Stimulated activated memory B cell treated with anti-CD40 and anti-IgM and Interleukin-4, amounts not matched to agents 10 μg/mL and 1 μg/mL and 100 μg/mL, for 72 hours (primary cell): ENCODE measurements at regions not wholly inside any gene's neighbourhood (a gene's known extent, or its start where the extent isn't known, plus 50 kb on each side); places are given as distances from the start of the nearest gene placed in this dataset.

ENCODE experiments used
- ATAC-seq: fragments of 150-1000 bp; cut with Tn5 transposase; 2 replicates; pipeline ENCODE4 v1.10.0; 2021
- H3K27ac Mint-ChIP-seq: one replicate; pipeline ENCODE4 v1.8.0; 2022; ENCODE audit warnings: mild to moderate bottlenecking, mixed read lengths
- H3K27me3 Mint-ChIP-seq: one replicate; pipeline ENCODE4 v1.8.0; 2022; ENCODE audit warnings: mixed read lengths
- H3K36me3 Mint-ChIP-seq: one replicate; pipeline ENCODE4 v1.8.0; 2022; ENCODE audit warnings: mixed read lengths
- H3K4me1 Mint-ChIP-seq: one replicate; pipeline ENCODE4 v1.8.0; 2022; ENCODE audit warnings: mixed read lengths
- H3K4me3 Mint-ChIP-seq: one replicate; pipeline ENCODE4 v1.8.0; 2022; ENCODE audit warnings: mild to moderate bottlenecking, moderate library complexity, mixed read lengths
- H3K9me3 Mint-ChIP-seq: one replicate; pipeline ENCODE4 v1.8.0; 2022; ENCODE audit warnings: mixed read lengths

DNA sequence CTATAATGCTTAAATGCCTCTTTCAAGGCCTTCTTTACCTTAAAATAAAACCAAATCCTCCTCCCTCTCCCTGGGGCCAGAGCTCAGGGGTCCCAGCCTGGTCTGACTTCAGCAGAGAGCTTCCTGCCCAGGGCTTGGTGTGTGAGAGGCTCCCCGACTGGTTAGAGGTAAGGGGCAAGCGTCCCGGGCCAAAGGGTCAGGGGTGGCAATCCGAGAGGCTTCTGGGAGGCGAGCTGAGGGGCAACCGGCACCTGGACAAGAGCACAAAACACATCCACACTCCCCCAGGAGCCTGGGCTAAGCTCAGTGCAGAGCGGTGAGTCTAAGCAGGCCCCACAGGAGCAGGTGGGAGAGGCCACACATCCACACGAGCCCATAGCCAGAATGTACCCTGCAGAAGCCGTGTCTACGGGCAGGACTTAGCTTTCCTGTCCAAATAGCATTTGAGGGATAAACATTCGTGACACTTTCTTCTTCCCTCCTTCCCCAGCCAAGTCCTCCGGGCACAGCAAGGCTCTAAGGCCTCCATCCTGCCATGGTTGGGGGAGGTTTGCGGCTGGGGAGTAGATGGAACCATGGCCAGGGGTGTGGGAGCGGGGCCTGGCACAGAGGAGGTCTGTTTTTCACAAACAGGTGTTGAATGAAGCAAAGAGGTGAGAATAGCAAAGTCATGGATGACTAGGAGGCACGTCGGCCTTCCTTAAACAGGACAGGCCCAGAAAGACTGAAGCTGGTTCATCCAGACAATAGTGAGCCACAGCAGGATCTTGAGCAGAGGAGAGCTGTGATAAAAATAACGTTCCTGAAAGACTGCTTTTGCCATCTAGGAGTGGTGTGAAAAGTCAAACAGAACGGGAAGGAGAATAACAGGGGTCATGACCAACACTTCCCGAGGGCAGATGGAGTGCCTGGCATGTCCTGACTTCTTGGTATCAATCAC, 98.7 kb upstream of the IQSEC1 start:
- H3K4me3 Mint-ChIP-seq, result no peak overlapping the region
- H3K9me3 Mint-ChIP-seq, result peaks cover 5% of the 10 kb centered on the region
- no peak overlapping the region for H3K27ac Mint-ChIP-seq
- H3K27me3 Mint-ChIP-seq, result peaks cover 15% of the 10 kb centered on the region
- no peaks in the 10 kb centered on the region for H3K36me3 Mint-ChIP-seq
- no peak for ATAC-seq
- H3K4me1 Mint-ChIP-seq, result no peaks in the 10 kb centered on the region

DNA sequence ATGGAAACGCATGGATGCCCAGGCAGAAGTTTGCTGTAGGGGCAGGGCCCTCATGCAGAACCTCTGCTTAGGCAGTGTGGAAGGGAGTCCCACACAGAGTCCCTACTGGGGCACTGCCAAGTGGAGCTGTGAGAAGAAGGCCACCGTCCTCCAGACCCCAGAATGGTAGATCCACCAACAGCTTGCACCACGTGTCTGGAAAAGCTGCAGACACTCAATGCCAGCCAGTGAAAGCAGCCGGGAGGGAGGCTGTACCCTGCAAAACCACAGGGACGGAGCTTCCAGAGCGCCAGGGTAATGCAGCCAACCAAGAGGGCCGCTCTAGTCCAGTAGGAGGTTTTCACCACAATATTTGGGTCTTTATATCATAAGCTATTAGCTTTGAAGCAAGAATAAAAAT, 97.1 kb upstream of the IQSEC1 start:
- no peak for ATAC-seq
- H3K27me3 Mint-ChIP-seq, result peaks cover 14% of the 10 kb centered on the region
- no peak overlapping the region for H3K27ac Mint-ChIP-seq
- no peak overlapping the region for H3K4me3 Mint-ChIP-seq
- H3K36me3 Mint-ChIP-seq, result no peaks in the 10 kb centered on the region
- H3K4me1 Mint-ChIP-seq, result no peaks in the 10 kb centered on the region
- H3K9me3 Mint-ChIP-seq, result peaks cover 5% of the 10 kb centered on the region

DNA sequence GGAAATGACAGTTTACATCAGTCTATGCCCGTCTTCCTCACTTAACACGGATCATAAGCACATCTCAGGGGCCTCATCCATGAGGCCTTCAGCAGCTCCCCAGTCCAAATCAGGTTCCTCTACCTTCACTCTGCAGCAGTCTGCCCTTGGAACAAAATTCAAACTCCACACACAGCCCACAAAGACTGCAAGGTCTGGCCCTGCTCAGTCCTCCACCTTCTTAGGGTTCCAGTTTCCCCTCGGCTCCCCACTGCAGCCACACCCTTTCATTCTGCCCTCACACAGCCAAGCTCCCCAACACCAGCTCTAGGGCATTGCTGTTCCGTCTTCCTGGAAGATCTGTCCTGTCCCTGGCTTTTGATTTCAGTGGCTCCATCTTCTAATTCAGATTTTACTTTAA, 95.2 kb upstream of the IQSEC1 start:
- H3K27ac Mint-ChIP-seq, result no peak overlapping the region
- H3K9me3 Mint-ChIP-seq, result peaks cover 5% of the 10 kb centered on the region
- no peak for ATAC-seq
- no peaks in the 10 kb centered on the region for H3K4me1 Mint-ChIP-seq
- H3K4me3 Mint-ChIP-seq, result no peak overlapping the region
- H3K27me3 Mint-ChIP-seq, result peaks cover 4% of the 10 kb centered on the region
- H3K36me3 Mint-ChIP-seq, result no peaks in the 10 kb centered on the region

DNA sequence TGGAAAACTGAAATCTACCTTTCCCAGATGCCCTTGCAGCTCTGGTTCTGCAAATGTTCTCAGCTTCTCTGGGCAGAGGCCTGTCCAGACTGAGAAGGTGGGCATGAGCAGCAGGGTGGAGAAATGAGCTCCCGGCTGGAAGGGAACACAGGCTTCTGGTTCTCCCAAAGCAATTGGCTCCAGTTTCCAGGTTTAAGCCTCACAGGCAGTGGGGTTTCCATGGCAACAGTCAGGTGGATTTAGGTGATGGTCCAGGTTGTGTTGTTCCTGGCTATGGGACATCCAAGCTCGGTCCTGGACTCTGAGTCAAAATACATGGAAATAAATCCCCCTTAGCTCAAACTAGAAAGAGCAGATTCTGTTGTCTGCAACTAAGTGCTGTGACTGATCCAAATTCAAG, 94.6 kb upstream of the IQSEC1 start:
- Mint-ChIP-seq H3K4me3 (no peak overlapping the region), H3K27me3 (peaks cover 10% of the 10 kb centered on the region), H3K36me3 (no peaks in the 10 kb centered on the region), H3K9me3 (peaks cover 5% of the 10 kb centered on the region), H3K27ac (no peak overlapping the region), H3K4me1 (no peaks in the 10 kb centered on the region)
- ATAC-seq, result no peak

DNA sequence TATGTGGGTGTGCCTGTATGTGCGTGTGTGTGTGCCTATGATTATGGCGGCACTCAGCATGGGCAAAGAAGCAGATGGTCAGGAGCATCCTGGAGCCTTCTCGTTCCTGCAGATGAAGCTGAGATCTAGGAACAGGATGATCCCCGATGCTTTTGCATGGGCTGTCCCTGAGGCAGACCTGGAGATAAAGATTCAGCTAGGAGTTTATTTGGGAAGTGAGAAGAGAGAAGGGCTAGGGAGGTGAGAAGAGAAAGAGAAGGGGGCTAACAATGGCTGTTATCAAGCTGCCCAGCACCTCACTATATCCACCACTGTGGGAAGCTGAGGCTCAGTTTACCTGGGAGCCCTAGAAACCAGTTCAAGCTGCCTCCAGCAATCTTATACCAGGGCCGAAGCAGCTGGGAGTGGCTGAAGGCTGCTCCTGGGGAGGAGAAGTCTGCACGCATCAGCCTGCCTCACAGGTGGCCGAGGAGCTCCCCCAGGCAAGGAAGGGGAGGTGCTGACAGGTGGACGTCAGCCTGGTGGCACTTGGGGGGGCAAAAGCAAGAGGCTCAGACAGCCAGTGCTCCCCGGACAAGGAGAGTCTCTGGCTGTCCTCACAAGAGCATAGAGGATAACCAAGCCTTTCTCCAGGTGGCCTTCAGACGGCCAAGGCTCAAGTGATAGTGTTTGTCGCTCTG, 94.0 kb upstream of the IQSEC1 start:
- Mint-ChIP-seq H3K4me1 (no peaks in the 10 kb centered on the region), H3K27ac (no peak overlapping the region), H3K36me3 (no peaks in the 10 kb centered on the region), H3K27me3 (peaks cover 11% of the 10 kb centered on the region), H3K9me3 (peaks cover 5% of the 10 kb centered on the region), H3K4me3 (no peak overlapping the region)
- no peak for ATAC-seq

DNA sequence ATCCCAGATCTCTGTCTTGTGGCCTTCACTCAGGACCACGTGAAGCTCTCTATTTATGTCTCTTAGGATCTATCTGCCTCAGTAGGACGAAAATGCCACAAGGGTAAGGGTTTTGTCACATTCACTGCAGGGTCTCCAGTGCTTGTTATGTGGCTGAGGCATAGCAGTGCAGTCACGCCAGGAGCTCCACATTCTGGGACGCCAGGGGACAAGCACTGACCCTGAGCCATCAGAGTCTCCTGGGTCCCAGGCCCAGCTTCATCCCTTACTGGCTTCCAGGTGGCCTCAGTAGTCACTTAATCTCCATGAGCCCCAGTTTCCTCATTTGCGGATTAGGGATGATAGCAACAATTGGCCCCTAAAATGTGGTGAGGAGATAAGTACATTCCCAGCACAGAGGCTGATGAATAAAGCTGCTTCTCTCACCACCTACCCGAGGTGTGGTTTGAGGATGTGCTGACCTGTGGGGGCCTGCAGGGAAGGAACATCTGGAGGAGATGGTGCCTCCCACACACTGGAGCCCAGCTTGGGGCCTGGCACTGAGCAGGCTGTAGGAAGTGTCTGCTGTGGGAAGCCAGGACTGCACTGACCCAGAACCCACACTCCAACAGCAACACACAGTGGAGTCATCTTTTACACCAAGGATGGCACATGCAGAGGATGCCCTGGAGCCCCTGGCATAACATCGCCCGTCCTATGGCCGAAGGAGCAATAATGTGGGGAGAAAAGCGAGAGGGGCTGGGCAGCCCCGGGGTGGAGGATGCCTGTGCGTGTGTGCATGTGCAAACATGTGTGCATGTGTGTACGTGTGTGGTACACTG, 93.2 kb upstream of the IQSEC1 start:
- ATAC-seq, result no peak

DNA sequence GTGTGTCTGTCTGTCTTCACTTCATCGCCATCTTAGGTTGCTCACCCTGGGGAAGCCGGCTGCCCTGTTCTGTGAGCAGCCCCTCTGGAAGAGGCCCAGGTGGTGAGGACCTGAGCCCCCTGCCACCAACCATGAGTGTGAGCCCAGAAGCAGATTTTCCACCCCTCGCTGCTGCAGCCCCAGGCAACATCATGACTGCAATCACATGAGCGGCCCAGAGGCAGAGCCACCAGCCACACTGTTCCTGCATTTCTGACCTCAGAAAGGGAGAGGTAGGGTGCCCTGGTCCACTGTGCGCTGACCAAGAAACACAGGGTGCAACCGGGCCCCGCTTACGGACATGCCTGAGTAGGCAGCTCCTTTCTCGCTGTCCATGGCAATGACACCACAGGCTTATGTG, 92.3 kb upstream of the IQSEC1 start:
- H3K9me3 Mint-ChIP-seq, result peaks cover 5% of the 10 kb centered on the region
- no peak overlapping the region for H3K4me3 Mint-ChIP-seq
- H3K4me1 Mint-ChIP-seq, result no peaks in the 10 kb centered on the region
- H3K27ac Mint-ChIP-seq, result no peak overlapping the region
- H3K36me3 Mint-ChIP-seq, result no peaks in the 10 kb centered on the region
- peaks cover 11% of the 10 kb centered on the region for H3K27me3 Mint-ChIP-seq
- ATAC-seq, result no peak

More for the DNA sequence above, 93.2 kb upstream of the IQSEC1 start:
- Mint-ChIP-seq H3K27me3 (peaks cover 11% of the 10 kb centered on the region), H3K9me3 (peaks cover 5% of the 10 kb centered on the region), H3K4me1 (no peaks in the 10 kb centered on the region), H3K36me3 (no peaks in the 10 kb centered on the region), H3K4me3 (no peak overlapping the region), H3K27ac (no peak overlapping the region)

DNA sequence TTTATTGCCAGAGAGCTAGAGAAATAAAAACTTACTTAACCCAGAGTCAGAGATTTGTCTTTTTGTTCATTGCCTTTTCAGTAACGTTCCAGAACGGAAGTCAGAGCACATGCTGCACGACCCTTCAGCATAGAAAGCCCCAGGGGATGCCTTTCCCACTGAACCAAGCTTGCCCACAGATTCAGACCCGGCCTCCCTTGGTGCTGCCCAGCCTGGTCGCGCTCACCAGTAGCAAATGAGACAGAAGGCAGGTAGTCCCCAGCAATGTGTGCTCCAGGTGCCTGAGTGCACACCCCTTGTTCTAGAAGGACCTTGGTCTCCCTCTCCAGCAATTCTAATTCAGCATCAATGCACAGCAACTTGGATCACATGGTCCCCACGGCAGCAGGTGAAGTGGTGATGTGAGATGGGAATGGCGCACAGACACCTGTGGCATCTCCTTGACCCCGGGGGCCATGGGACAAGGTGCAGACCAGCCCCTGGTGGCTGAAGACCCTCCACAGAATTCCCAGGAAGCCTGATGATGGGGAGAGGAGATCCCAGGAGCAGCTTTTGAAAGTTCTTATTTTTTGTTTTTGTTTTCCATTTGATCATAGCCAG, 91.8 kb upstream of the IQSEC1 start:
- H3K9me3 Mint-ChIP-seq, result peaks cover 5% of the 10 kb centered on the region
- ATAC-seq, result no peak
- H3K4me1 Mint-ChIP-seq, result no peaks in the 10 kb centered on the region
- no peak overlapping the region for H3K27ac Mint-ChIP-seq
- no peak overlapping the region for H3K4me3 Mint-ChIP-seq
- H3K27me3 Mint-ChIP-seq, result peaks cover 11% of the 10 kb centered on the region
- no peaks in the 10 kb centered on the region for H3K36me3 Mint-ChIP-seq

DNA sequence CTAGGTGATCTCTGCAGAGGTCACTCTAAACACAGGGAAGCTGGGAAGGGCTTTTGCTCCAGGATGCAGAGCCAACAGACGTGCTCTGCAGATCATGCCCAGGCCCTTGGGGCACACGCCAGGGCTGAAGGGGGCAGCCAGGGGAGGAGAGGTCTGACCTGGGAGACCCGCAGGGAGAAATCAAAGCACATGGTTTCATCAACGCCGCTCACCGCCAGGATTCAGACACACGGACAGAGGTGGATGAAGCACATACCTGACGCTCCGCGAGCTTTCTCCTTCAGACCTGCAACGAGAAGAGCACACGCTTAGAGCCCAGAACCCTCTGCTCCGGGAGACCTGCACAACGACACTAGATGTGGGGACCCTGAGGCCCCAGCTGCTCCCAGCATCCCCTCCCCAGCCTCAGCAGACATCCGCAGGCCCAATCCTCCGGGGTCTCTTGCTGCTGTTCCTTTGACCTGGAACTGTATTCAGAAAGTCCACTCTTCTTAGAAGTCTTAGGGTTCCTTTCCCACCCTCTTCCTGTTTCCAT, 90.7 kb upstream of the IQSEC1 start:
- Mint-ChIP-seq H3K4me3 (no peak overlapping the region), H3K27ac (no peak overlapping the region), H3K9me3 (no peaks in the 10 kb centered on the region), H3K36me3 (no peaks in the 10 kb centered on the region), H3K4me1 (no peaks in the 10 kb centered on the region), H3K27me3 (peaks cover 11% of the 10 kb centered on the region)
- ATAC-seq, result no peak

DNA sequence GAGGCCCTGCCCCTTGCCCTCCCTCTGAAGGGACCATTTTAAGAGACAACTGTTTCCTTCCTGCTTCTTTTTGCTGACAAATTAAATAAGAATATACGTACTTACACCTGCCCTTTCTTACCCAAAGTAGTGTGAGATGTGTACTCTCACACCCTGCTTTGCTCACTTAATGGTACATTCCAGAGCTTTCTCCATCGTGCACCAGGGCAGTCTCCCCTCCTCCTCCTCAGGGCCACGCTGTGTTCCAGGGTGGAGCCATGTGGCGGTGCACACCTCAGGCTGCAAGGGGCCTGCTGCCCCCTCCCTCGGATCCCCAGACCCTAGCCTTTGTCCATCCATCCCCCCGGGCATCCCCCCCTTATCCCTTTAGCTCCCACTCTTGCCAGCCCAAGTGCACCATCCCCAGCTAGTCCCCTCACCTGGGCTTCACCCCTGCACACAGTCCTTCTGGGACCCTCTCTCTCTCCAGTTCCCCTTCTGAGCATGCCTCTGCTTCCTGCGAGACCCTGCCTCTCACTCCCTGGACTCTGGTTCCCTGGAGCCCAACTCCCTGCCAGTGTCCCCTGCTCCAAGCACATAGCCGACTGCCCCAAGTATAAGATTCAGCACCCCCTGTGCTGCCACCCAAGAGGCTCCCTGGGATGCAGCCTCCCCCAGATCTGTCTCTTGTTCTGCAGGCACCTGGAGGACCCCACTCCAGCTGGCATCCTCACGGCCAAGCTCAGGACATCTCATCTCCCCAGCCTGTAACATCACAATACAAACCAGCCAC, 89.5 kb upstream of the IQSEC1 start:
- no peak for ATAC-seq
- H3K27ac Mint-ChIP-seq, result no peak overlapping the region

DNA sequence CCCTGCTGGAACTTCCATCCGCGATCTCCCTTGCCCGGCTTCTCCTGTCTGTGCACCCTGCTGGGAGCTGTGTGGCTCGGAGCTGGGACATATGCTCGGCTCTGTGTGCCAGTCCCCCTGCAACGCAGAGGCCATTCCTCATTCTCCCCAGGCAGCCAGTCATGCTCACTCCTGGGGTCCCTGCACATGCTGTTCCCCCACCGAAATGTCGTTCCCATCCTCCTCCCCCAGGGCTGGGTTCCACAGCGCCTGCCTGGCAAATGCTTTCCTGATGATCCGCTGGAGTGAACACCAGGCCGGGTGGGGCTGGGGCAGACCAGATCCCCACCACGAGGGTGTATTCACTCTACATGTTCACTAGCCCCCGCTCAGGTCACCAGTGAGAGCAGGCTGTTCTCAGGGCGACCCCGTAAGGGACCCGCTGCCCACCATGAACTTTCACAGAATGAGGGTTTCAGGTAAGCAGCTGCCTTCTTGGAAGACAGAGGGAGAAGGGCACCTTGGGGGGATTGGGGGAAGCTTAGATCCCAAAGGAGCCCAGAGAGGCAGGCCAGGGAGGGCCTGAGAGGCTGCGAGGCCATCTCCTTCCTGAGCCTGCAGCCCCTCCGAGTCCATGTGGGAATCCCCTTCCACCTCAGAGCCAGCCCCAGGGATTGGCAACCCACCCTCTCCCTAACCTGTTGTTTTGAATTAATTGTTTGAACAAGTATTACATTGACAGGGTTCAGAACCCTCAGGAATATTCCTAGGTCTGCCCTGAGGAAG, 88.7 kb upstream of the IQSEC1 start:
- H3K36me3 Mint-ChIP-seq, result no peaks in the 10 kb centered on the region
- peaks cover 11% of the 10 kb centered on the region for H3K27me3 Mint-ChIP-seq
- H3K27ac Mint-ChIP-seq, result no peak overlapping the region
- no peaks in the 10 kb centered on the region for H3K9me3 Mint-ChIP-seq
- no peaks in the 10 kb centered on the region for H3K4me1 Mint-ChIP-seq
- no peak for ATAC-seq
- H3K4me3 Mint-ChIP-seq, result no peak overlapping the region

More for the DNA sequence above, 89.5 kb upstream of the IQSEC1 start:
- H3K4me1 Mint-ChIP-seq, result no peaks in the 10 kb centered on the region
- H3K9me3 Mint-ChIP-seq, result no peaks in the 10 kb centered on the region
- peaks cover 11% of the 10 kb centered on the region for H3K27me3 Mint-ChIP-seq
- no peaks in the 10 kb centered on the region for H3K36me3 Mint-ChIP-seq
- no peak overlapping the region for H3K4me3 Mint-ChIP-seq

DNA sequence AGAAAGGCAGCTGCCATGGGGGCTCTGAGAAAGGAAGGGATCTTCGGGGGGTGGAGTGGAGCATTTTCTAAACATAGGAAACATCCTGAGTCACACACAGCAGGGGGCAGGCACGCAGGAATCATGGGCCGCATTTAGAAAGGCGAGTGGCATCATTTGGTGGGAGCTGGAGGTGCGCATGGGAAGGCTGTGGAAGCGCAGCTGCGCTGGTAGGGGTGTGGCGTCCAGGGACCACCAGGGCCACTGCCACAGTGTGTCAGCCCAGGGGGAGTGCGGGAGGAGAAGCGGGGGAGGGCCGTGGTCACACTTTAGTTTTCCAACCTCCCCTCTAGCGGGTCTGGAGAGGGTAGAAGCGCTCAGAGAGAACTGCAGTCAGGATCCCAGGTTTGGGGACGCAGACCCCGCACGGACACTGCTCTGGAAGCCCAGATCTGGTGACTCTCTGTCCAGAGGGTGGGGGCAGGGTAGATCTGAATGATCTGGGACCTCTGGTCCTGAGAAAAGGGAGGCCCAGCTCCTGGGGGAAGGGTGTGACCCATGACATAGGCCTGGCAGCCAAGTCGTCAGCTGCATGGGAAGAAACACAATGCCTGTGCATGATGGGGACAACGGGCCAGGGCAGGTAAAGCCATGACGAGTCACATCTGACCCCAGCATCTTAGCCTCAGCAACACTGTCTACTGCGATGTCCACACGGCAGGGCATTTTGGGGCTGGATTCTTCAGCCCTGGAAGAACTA, 88.0 kb upstream of the IQSEC1 start:
- H3K27ac Mint-ChIP-seq, result no peak overlapping the region
- no peaks in the 10 kb centered on the region for H3K36me3 Mint-ChIP-seq
- peaks cover 6% of the 10 kb centered on the region for H3K9me3 Mint-ChIP-seq
- no peak for ATAC-seq
- no peaks in the 10 kb centered on the region for H3K4me1 Mint-ChIP-seq
- no peak overlapping the region for H3K4me3 Mint-ChIP-seq
- H3K27me3 Mint-ChIP-seq, result peaks cover 11% of the 10 kb centered on the region

DNA sequence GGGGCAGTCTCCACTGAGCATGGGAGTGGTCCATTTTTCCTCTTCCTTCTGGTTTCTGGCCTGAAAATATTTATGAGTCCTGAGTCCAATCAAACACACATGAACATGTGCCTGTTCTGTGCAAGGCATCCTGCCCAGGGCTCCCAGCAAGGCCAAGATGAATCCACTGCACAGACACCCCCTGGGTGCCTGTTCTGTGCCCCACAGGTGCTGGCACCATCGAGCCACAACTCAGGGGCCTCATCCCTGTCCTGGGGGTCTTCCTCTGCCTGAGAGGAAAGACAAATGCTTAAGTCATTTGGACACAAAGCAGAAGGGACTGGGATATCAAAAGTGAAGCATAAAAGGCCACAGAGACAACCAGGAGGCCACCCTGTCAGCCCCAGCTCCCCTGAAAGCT, 87.4 kb upstream of the IQSEC1 start:
- H3K4me3 Mint-ChIP-seq, result no peak overlapping the region
- no peaks in the 10 kb centered on the region for H3K4me1 Mint-ChIP-seq
- H3K9me3 Mint-ChIP-seq, result peaks cover 7% of the 10 kb centered on the region
- peaks cover 11% of the 10 kb centered on the region for H3K27me3 Mint-ChIP-seq
- no peak overlapping the region for H3K27ac Mint-ChIP-seq
- H3K36me3 Mint-ChIP-seq, result no peaks in the 10 kb centered on the region
- ATAC-seq, result no peak
